ENCODE measurements at regions not wholly inside any gene's neighbourhood (a gene's known extent, or its start where the extent isn't known, plus 50 kb on each side); places are given as distances from the start of the nearest gene placed in this dataset.

DNA sequence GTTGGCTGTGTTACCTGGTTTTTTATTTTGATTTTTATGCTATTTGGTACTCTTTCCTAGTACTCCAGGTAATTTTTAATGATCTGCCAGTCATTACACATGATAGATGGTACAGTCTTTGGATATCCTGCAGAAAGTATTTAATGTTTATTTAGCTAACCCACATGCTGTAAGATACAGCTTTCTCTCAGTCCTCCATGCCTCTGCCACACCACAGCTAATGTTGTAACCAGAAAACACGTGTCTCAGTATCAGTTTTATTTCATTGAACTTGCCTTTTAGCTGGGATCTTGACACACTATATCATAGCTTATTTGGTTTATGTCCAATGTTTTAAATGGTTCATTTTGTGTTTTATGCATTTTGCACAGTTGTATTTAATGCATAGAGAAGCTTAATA, 1648.4 kb downstream of the KCNT2 start:
- Histone ChIP-seq H4K91ac (ENCODE audit: low read depth, low read length) (no peak overlapping the region), H3K23ac (ENCODE audit: low read length) (no peak overlapping the region), H3K79me1 (ENCODE audit: low read length) (no peaks in the 10 kb centered on the region), H2AFZ (ENCODE audit: insufficient read depth, low read length, poor library complexity) (no peak overlapping the region), H2AK5ac (ENCODE audit: low read length) (no peak overlapping the region), H3K4ac (ENCODE audit: low read depth, low read length) (no peak overlapping the region), H2BK5ac (ENCODE audit: low read depth, low read length, poor library complexity) (no peak overlapping the region), H4K8ac (ENCODE audit: low read depth, low read length) (no peak overlapping the region), H3K4me1 (ENCODE audit: control insufficient read depth in 1 of 2, insufficient read depth in 2 of 2, low read length in 2 of 2) (no peaks in the 10 kb centered on the region), H3K27me3 (ENCODE audit: insufficient read depth, low read length) (no peaks in the 10 kb centered on the region), H3K14ac (ENCODE audit: low read length) (no peak overlapping the region), H4K12ac (ENCODE audit: low read depth, low read length) (no peak overlapping the region), H3K4me2 (ENCODE audit: low read length) (no peak overlapping the region), H3K36me3 (ENCODE audit: control insufficient read depth in 1 of 2, insufficient read depth in 2 of 2, low read length in 2 of 2) (no peaks in the 10 kb centered on the region), H3K9ac (ENCODE audit: low read length) (no peak overlapping the region), H3K4me3 (ENCODE audit: low read depth, low read length) (no peak overlapping the region), H3K18ac (ENCODE audit: low read length) (no peak overlapping the region), H3K27ac (ENCODE audit: low read depth, low read length) (no peak overlapping the region), H2BK12ac (ENCODE audit: low read length) (no peak overlapping the region), H3K9me3 (ENCODE audit: insufficient read depth, low read depth, low read length) (no peaks in the 10 kb centered on the region), H3K79me2 (ENCODE audit: control insufficient read depth, insufficient read depth, low read length, poor library complexity) (no peaks in the 10 kb centered on the region), H2BK120ac (ENCODE audit: insufficient read depth, low read length, poor library complexity) (no peak overlapping the region)
- no peak for DNase-seq
- WGBS (ENCODE audit: extremely low coverage, insufficient coverage, insufficient read length): no CpG with 5 or more reads among the region's 1 CpG

GRCh38 chr1:194952171-194952570, 1656.1 kb downstream of the KCNT2 start:
- Histone ChIP-seq H3K27ac (ENCODE audit: low read depth, low read length) (no peak overlapping the region), H3K36me3 (ENCODE audit: control insufficient read depth in 1 of 2, insufficient read depth in 2 of 2, low read length in 2 of 2) (no peaks in the 10 kb centered on the region), H3K4ac (ENCODE audit: low read depth, low read length) (no peak overlapping the region), H2BK12ac (ENCODE audit: low read length) (no peak overlapping the region), H2BK5ac (ENCODE audit: low read depth, low read length, poor library complexity) (no peak overlapping the region), H2AFZ (ENCODE audit: insufficient read depth, low read length, poor library complexity) (no peak overlapping the region), H3K4me3 (ENCODE audit: low read depth, low read length) (no peak overlapping the region), H3K4me1 (ENCODE audit: control insufficient read depth in 1 of 2, insufficient read depth in 2 of 2, low read length in 2 of 2) (no peaks in the 10 kb centered on the region), H3K79me1 (ENCODE audit: low read length) (no peaks in the 10 kb centered on the region), H3K18ac (ENCODE audit: low read length) (no peak overlapping the region), H2BK120ac (ENCODE audit: insufficient read depth, low read length, poor library complexity) (no peak overlapping the region), H3K79me2 (ENCODE audit: control insufficient read depth, insufficient read depth, low read length, poor library complexity) (no peaks in the 10 kb centered on the region), H3K9ac (ENCODE audit: low read length) (no peak overlapping the region), H4K12ac (ENCODE audit: low read depth, low read length) (no peak overlapping the region), H3K4me2 (ENCODE audit: low read length) (no peak overlapping the region), H3K9me3 (ENCODE audit: insufficient read depth, low read depth, low read length) (no peaks in the 10 kb centered on the region), H4K91ac (ENCODE audit: low read depth, low read length) (no peak overlapping the region), H3K14ac (ENCODE audit: low read length) (no peak overlapping the region), H3K27me3 (ENCODE audit: insufficient read depth, low read length) (no peaks in the 10 kb centered on the region), H2AK5ac (ENCODE audit: low read length) (no peak overlapping the region), H4K8ac (ENCODE audit: low read depth, low read length) (no peak overlapping the region), H3K23ac (ENCODE audit: low read length) (no peak overlapping the region)
- DNase-seq: no peak
- no CpG with 5 or more reads among the region's 6 CpGs for WGBS (ENCODE audit: extremely low coverage, insufficient coverage, insufficient read length)

GRCh38 chr1:194950584-194950983, 1657.7 kb downstream of the KCNT2 start:
- no peak overlapping the region for H3K27ac ChIP-seq (ENCODE audit: low read depth, low read length)
- no peak overlapping the region for H4K91ac ChIP-seq (ENCODE audit: low read depth, low read length)
- H3K4me2 ChIP-seq (ENCODE audit: low read length): no peak overlapping the region
- no peaks in the 10 kb centered on the region for H3K36me3 ChIP-seq (ENCODE audit: control insufficient read depth in 1 of 2, insufficient read depth in 2 of 2, low read length in 2 of 2)
- no peak overlapping the region for H3K18ac ChIP-seq (ENCODE audit: low read length)
- no peak overlapping the region for H2BK5ac ChIP-seq (ENCODE audit: low read depth, low read length, poor library complexity)
- DNase-seq: no peak
- no peak overlapping the region for H4K8ac ChIP-seq (ENCODE audit: low read depth, low read length)
- no peak overlapping the region for H2BK120ac ChIP-seq (ENCODE audit: insufficient read depth, low read length, poor library complexity)
- H2AK5ac ChIP-seq (ENCODE audit: low read length): no peak overlapping the region
- no peaks in the 10 kb centered on the region for H3K79me2 ChIP-seq (ENCODE audit: control insufficient read depth, insufficient read depth, low read length, poor library complexity)
- WGBS (ENCODE audit: extremely low coverage, insufficient coverage, insufficient read length): no CpG with 5 or more reads among the region's 1 CpG
- H3K23ac ChIP-seq (ENCODE audit: low read length): no peak overlapping the region
- H3K4ac ChIP-seq (ENCODE audit: low read depth, low read length): no peak overlapping the region
- H4K12ac ChIP-seq (ENCODE audit: low read depth, low read length): no peak overlapping the region
- no peak overlapping the region for H2AFZ ChIP-seq (ENCODE audit: insufficient read depth, low read length, poor library complexity)
- H3K4me3 ChIP-seq (ENCODE audit: low read depth, low read length): no peak overlapping the region
- H3K9me3 ChIP-seq (ENCODE audit: insufficient read depth, low read depth, low read length): no peaks in the 10 kb centered on the region
- no peak overlapping the region for H2BK12ac ChIP-seq (ENCODE audit: low read length)
- H3K27me3 ChIP-seq (ENCODE audit: insufficient read depth, low read length): no peaks in the 10 kb centered on the region
- no peak overlapping the region for H3K14ac ChIP-seq (ENCODE audit: low read length)
- H3K9ac ChIP-seq (ENCODE audit: low read length): no peak overlapping the region
- no peaks in the 10 kb centered on the region for H3K79me1 ChIP-seq (ENCODE audit: low read length)
- H3K4me1 ChIP-seq (ENCODE audit: control insufficient read depth in 1 of 2, insufficient read depth in 2 of 2, low read length in 2 of 2): no peaks in the 10 kb centered on the region

DNA sequence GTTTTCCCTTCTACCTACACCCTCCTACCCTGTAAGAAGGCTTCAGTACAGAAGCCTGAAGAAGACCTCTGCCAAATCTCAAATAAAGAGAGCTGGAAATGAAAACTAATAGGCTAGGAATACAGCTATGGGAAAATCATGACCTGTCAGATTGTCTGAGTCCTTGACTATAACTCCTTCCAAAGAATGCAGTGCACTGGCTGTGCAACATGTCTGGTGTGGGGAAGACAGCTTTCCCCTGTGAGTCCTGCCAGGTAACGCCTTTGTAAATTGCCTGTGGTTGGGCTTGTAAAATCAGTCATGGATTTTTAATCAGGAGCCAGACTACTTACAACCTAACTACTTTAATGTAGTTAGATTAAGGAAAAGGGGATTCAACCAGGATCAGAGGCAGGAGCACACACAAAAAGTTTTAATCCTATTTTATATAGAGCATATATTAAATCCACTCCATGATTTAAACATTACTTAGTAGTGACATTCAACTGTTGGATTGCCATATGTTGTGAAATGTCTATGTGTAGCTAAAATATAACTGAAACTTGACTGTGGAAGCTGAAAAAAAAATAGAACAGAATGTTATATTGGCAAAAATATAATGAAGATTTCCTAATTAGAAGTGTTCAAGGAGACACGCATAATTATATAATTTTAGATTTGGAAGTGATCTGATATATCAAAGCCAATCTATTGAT, 1667.8 kb downstream of the KCNT2 start:
- H2AK5ac ChIP-seq (ENCODE audit: low read length): no peak overlapping the region
- H2BK5ac ChIP-seq (ENCODE audit: low read depth, low read length, poor library complexity): no peak overlapping the region
- no peak overlapping the region for H4K12ac ChIP-seq (ENCODE audit: low read depth, low read length)
- H4K8ac ChIP-seq (ENCODE audit: low read depth, low read length): no peak overlapping the region
- H3K4me3 ChIP-seq (ENCODE audit: low read depth, low read length): no peak overlapping the region
- no peak overlapping the region for H3K4ac ChIP-seq (ENCODE audit: low read depth, low read length)
- no peak overlapping the region for H3K27ac ChIP-seq (ENCODE audit: low read depth, low read length)
- no peak for DNase-seq
- no peaks in the 10 kb centered on the region for H3K79me2 ChIP-seq (ENCODE audit: control insufficient read depth, insufficient read depth, low read length, poor library complexity)
- H3K9ac ChIP-seq (ENCODE audit: low read length): no peak overlapping the region
- no peak overlapping the region for H3K23ac ChIP-seq (ENCODE audit: low read length)
- H3K36me3 ChIP-seq (ENCODE audit: control insufficient read depth in 1 of 2, insufficient read depth in 2 of 2, low read length in 2 of 2): no peaks in the 10 kb centered on the region
- H2AFZ ChIP-seq (ENCODE audit: insufficient read depth, low read length, poor library complexity): no peak overlapping the region
- H2BK12ac ChIP-seq (ENCODE audit: low read length): no peak overlapping the region
- no peak overlapping the region for H3K14ac ChIP-seq (ENCODE audit: low read length)
- WGBS (ENCODE audit: extremely low coverage, insufficient coverage, insufficient read length): no CpG with 5 or more reads among the region's 2 CpGs
- H2BK120ac ChIP-seq (ENCODE audit: insufficient read depth, low read length, poor library complexity): no peak overlapping the region
- no peak overlapping the region for H3K4me2 ChIP-seq (ENCODE audit: low read length)
- H3K18ac ChIP-seq (ENCODE audit: low read length): no peak overlapping the region
- no peaks in the 10 kb centered on the region for H3K4me1 ChIP-seq (ENCODE audit: control insufficient read depth in 1 of 2, insufficient read depth in 2 of 2, low read length in 2 of 2)
- H3K79me1 ChIP-seq (ENCODE audit: low read length): no peaks in the 10 kb centered on the region
- no peak overlapping the region for H4K91ac ChIP-seq (ENCODE audit: low read depth, low read length)
- H3K9me3 ChIP-seq (ENCODE audit: insufficient read depth, low read depth, low read length): no peaks in the 10 kb centered on the region
- H3K27me3 ChIP-seq (ENCODE audit: insufficient read depth, low read length): no peaks in the 10 kb centered on the region
